ENCODE measurements at regions not wholly inside any gene's neighbourhood (a gene's known extent, or its start where the extent isn't known, plus 50 kb on each side); places are given as distances from the start of the nearest gene placed in this dataset.

GRCh38 chr12:90287585-90287984, 578.9 kb upstream of the ATP2B1 start:
- Histone ChIP-seq H3K36me3 (ENCODE audit: insufficient read depth, low read length) (no peaks in the 10 kb centered on the region), H2AFZ (ENCODE audit: low read length, unreplicated experiment) (no peak overlapping the region), H3K79me2 (ENCODE audit: control insufficient read depth, insufficient read depth, low read length, unreplicated experiment) (no peaks in the 10 kb centered on the region), H3K4me3 (ENCODE audit: low read depth, low read length) (no peak overlapping the region), H3K4me1 (ENCODE audit: control insufficient read depth, insufficient read depth, low read length, unreplicated experiment) (no peaks in the 10 kb centered on the region), H3K27me3 (ENCODE audit: insufficient read depth, low read length) (no peaks in the 10 kb centered on the region), H3K27ac (ENCODE audit: low read depth, low read length) (no peak overlapping the region)

- H3K79me2 ChIP-seq (ENCODE audit: control insufficient read depth, insufficient read depth, low read length, unreplicated experiment) = no peaks in the 10 kb centered on the region
- peak overlapping the region; percentile 66; the same call in 1 of the 2 replicates for H3K27ac ChIP-seq (ENCODE audit: low read depth, low read length)
- H3K27me3 ChIP-seq (ENCODE audit: insufficient read depth, low read length) = no peaks in the 10 kb centered on the region
- peaks cover 8% of the 10 kb centered on the region for H3K4me1 ChIP-seq (ENCODE audit: control insufficient read depth, insufficient read depth, low read length, unreplicated experiment)
- H2AFZ ChIP-seq (ENCODE audit: low read length, unreplicated experiment) = no peak overlapping the region
- H3K36me3 ChIP-seq (ENCODE audit: insufficient read depth, low read length) = no peaks in the 10 kb centered on the region
- H3K4me3 ChIP-seq (ENCODE audit: low read depth, low read length) = no peak overlapping the region
Measured at GRCh38 chr12:90281154-90281868, 572.7 kb upstream of the ATP2B1 start.

- H2AFZ ChIP-seq (ENCODE audit: low read length, unreplicated experiment) = no peak overlapping the region
- peak overlapping the region; percentile 80; the same call in 1 of the 2 replicates for H3K27ac ChIP-seq (ENCODE audit: low read depth, low read length)
Measured at GRCh38 chr12:90280564-90281058, 572.0 kb upstream of the ATP2B1 start.

GRCh38 chr12:90280033-90280432, 571.4 kb upstream of the ATP2B1 start:
- no peak overlapping the region for H2AFZ ChIP-seq (ENCODE audit: low read length, unreplicated experiment)
- H3K27me3 ChIP-seq (ENCODE audit: insufficient read depth, low read length) = no peaks in the 10 kb centered on the region
- no peak overlapping the region for H3K4me3 ChIP-seq (ENCODE audit: low read depth, low read length)
- H3K4me1 ChIP-seq (ENCODE audit: control insufficient read depth, insufficient read depth, low read length, unreplicated experiment) = peaks cover 8% of the 10 kb centered on the region
- H3K27ac ChIP-seq (ENCODE audit: low read depth, low read length) = peak overlapping the region; percentile 80; the same call in 1 of the 2 replicates
- no peaks in the 10 kb centered on the region for H3K36me3 ChIP-seq (ENCODE audit: insufficient read depth, low read length)
- no peaks in the 10 kb centered on the region for H3K79me2 ChIP-seq (ENCODE audit: control insufficient read depth, insufficient read depth, low read length, unreplicated experiment)

More at GRCh38 chr12:90280564-90281058, 572.0 kb upstream of the ATP2B1 start:
- Histone ChIP-seq H3K4me1 (ENCODE audit: control insufficient read depth, insufficient read depth, low read length, unreplicated experiment) (peaks cover 8% of the 10 kb centered on the region), H3K4me3 (ENCODE audit: low read depth, low read length) (no peak overlapping the region), H3K27me3 (ENCODE audit: insufficient read depth, low read length) (no peaks in the 10 kb centered on the region), H3K36me3 (ENCODE audit: insufficient read depth, low read length) (no peaks in the 10 kb centered on the region), H3K79me2 (ENCODE audit: control insufficient read depth, insufficient read depth, low read length, unreplicated experiment) (no peaks in the 10 kb centered on the region)

GRCh38 chr12:90275088-90275487, 566.5 kb upstream of the ATP2B1 start:
- Histone ChIP-seq H3K4me3 (ENCODE audit: low read depth, low read length) (no peak overlapping the region), H3K79me2 (ENCODE audit: control insufficient read depth, insufficient read depth, low read length, unreplicated experiment) (no peaks in the 10 kb centered on the region), H3K36me3 (ENCODE audit: insufficient read depth, low read length) (no peaks in the 10 kb centered on the region), H3K27me3 (ENCODE audit: insufficient read depth, low read length) (no peaks in the 10 kb centered on the region), H3K4me1 (ENCODE audit: control insufficient read depth, insufficient read depth, low read length, unreplicated experiment) (no peaks in the 10 kb centered on the region), H2AFZ (ENCODE audit: low read length, unreplicated experiment) (no peak overlapping the region), H3K27ac (ENCODE audit: low read depth, low read length) (no peak overlapping the region)

GRCh38 chr12:90274407-90274806, 565.8 kb upstream of the ATP2B1 start:
- Histone ChIP-seq H3K79me2 (ENCODE audit: control insufficient read depth, insufficient read depth, low read length, unreplicated experiment) (no peaks in the 10 kb centered on the region), H3K27me3 (ENCODE audit: insufficient read depth, low read length) (no peaks in the 10 kb centered on the region), H3K4me1 (ENCODE audit: control insufficient read depth, insufficient read depth, low read length, unreplicated experiment) (no peaks in the 10 kb centered on the region), H3K4me3 (ENCODE audit: low read depth, low read length) (no peak overlapping the region), H2AFZ (ENCODE audit: low read length, unreplicated experiment) (no peak overlapping the region), H3K36me3 (ENCODE audit: insufficient read depth, low read length) (no peaks in the 10 kb centered on the region), H3K27ac (ENCODE audit: low read depth, low read length) (no peak overlapping the region)

GRCh38 chr12:90268574-90268973, 559.9 kb upstream of the ATP2B1 start:
- H3K4me1 ChIP-seq (ENCODE audit: control insufficient read depth, insufficient read depth, low read length, unreplicated experiment) = no peaks in the 10 kb centered on the region
- H3K4me3 ChIP-seq (ENCODE audit: low read depth, low read length) = no peak overlapping the region
- H3K79me2 ChIP-seq (ENCODE audit: control insufficient read depth, insufficient read depth, low read length, unreplicated experiment) = no peaks in the 10 kb centered on the region

GRCh38 chr12:90262251-90262650, 553.6 kb upstream of the ATP2B1 start:
- Histone ChIP-seq H3K36me3 (ENCODE audit: insufficient read depth, low read length) (no peaks in the 10 kb centered on the region), H2AFZ (ENCODE audit: low read length, unreplicated experiment) (no peak overlapping the region), H3K27me3 (ENCODE audit: insufficient read depth, low read length) (no peaks in the 10 kb centered on the region), H3K79me2 (ENCODE audit: control insufficient read depth, insufficient read depth, low read length, unreplicated experiment) (no peaks in the 10 kb centered on the region), H3K27ac (ENCODE audit: low read depth, low read length) (no peak overlapping the region), H3K4me1 (ENCODE audit: control insufficient read depth, insufficient read depth, low read length, unreplicated experiment) (peaks cover 5% of the 10 kb centered on the region), H3K4me3 (ENCODE audit: low read depth, low read length) (no peak overlapping the region)

More at GRCh38 chr12:90268574-90268973, 559.9 kb upstream of the ATP2B1 start:
- Histone ChIP-seq H3K36me3 (ENCODE audit: insufficient read depth, low read length) (no peaks in the 10 kb centered on the region), H2AFZ (ENCODE audit: low read length, unreplicated experiment) (no peak overlapping the region), H3K27me3 (ENCODE audit: insufficient read depth, low read length) (no peaks in the 10 kb centered on the region), H3K27ac (ENCODE audit: low read depth, low read length) (no peak overlapping the region)

GRCh38 chr12:90261283-90261682, 552.6 kb upstream of the ATP2B1 start:
- no peaks in the 10 kb centered on the region for H3K79me2 ChIP-seq (ENCODE audit: control insufficient read depth, insufficient read depth, low read length, unreplicated experiment)
- no peaks in the 10 kb centered on the region for H3K36me3 ChIP-seq (ENCODE audit: insufficient read depth, low read length)
- H3K4me3 ChIP-seq (ENCODE audit: low read depth, low read length) = no peak overlapping the region
- no peak overlapping the region for H2AFZ ChIP-seq (ENCODE audit: low read length, unreplicated experiment)
- H3K27me3 ChIP-seq (ENCODE audit: insufficient read depth, low read length) = no peaks in the 10 kb centered on the region
- peaks cover 5% of the 10 kb centered on the region for H3K4me1 ChIP-seq (ENCODE audit: control insufficient read depth, insufficient read depth, low read length, unreplicated experiment)
- H3K27ac ChIP-seq (ENCODE audit: low read depth, low read length) = no peak overlapping the region

- H3K36me3 ChIP-seq (ENCODE audit: insufficient read depth, low read length) = no peaks in the 10 kb centered on the region
- H3K27me3 ChIP-seq (ENCODE audit: insufficient read depth, low read length) = no peaks in the 10 kb centered on the region
- H3K79me2 ChIP-seq (ENCODE audit: control insufficient read depth, insufficient read depth, low read length, unreplicated experiment) = no peaks in the 10 kb centered on the region
- H3K4me1 ChIP-seq (ENCODE audit: control insufficient read depth, insufficient read depth, low read length, unreplicated experiment) = peaks cover 5% of the 10 kb centered on the region
- H3K4me3 ChIP-seq (ENCODE audit: low read depth, low read length) = no peak overlapping the region
- H2AFZ ChIP-seq (ENCODE audit: low read length, unreplicated experiment) = no peak overlapping the region
- no peak overlapping the region for H3K27ac ChIP-seq (ENCODE audit: low read depth, low read length)
Measured at GRCh38 chr12:90260136-90260535, 551.5 kb upstream of the ATP2B1 start.

- Histone ChIP-seq H3K4me3 (ENCODE audit: low read depth, low read length) (no peak overlapping the region), H3K4me1 (ENCODE audit: control insufficient read depth, insufficient read depth, low read length, unreplicated experiment) (peaks cover 13% of the 10 kb centered on the region), H3K27me3 (ENCODE audit: insufficient read depth, low read length) (no peaks in the 10 kb centered on the region), H3K79me2 (ENCODE audit: control insufficient read depth, insufficient read depth, low read length, unreplicated experiment) (no peaks in the 10 kb centered on the region), H3K27ac (ENCODE audit: low read depth, low read length) (no peak overlapping the region), H3K36me3 (ENCODE audit: insufficient read depth, low read length) (no peaks in the 10 kb centered on the region), H2AFZ (ENCODE audit: low read length, unreplicated experiment) (no peak overlapping the region)
Measured at GRCh38 chr12:90257927-90258624, 549.4 kb upstream of the ATP2B1 start.
